HG03575 (cell line): ENCODE measurements at regions not wholly inside any gene's neighbourhood (a gene's known extent, or its start where the extent isn't known, plus 50 kb on each side); places are given as distances from the start of the nearest gene placed in this dataset.

Source experiments
- ATAC-seq: cut with Tn5 transposase; IDR thresholded peaks from one replicate; pipeline ENCODE4 v1.9.1; 2021; ENCODE audit not compliant: unreplicated experiment, insufficient number of reproducible peaks, low FRiP score; ENCODE audit errors: extremely low read depth

DNA sequence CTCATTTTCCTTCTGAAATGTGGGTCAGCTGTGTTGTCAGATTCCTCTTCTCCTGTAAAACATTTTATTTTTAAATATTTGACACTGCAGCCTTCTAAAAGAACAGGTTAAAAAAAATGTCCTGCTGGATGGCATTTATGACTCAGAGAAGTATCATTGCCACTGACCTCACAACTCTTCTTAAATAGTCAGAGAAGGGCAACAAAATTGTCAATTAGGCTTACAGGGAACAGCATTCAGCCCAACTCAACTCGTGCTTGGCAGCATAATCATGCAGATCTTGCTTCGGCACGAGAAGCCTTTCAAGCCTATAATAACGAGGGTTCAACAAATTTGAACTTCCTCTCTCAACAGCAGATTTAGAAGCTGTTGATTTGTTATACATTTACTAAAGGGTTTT, 296.7 kb upstream of the DACH1 start:
- ATAC-seq: no peak

DNA sequence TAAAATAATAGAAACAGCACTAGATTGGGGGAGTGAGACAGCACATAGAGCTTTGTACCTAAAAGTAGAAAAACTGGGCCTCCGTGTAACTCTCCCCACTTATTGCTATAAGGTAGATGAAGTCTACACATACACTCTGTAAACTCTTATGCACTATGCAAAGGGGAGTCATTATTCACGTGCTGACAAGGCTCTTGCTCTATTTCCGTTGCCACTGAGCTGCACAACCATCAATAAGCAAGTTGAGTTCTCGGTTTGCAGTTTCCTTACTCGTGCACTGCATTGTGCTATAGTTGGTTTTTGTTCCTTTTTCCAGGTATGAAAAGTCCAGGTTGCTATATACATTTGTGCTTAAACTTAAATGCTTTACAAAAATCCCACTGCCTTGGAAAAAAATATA, 294.0 kb upstream of the DACH1 start:
- no peak for ATAC-seq

GRCh38 chr13:72156760-72157159, 289.8 kb upstream of the DACH1 start:
- no peak for ATAC-seq

- ATAC-seq: no peak
Measured at GRCh38 chr13:72153272-72153671, 286.3 kb upstream of the DACH1 start.

DNA sequence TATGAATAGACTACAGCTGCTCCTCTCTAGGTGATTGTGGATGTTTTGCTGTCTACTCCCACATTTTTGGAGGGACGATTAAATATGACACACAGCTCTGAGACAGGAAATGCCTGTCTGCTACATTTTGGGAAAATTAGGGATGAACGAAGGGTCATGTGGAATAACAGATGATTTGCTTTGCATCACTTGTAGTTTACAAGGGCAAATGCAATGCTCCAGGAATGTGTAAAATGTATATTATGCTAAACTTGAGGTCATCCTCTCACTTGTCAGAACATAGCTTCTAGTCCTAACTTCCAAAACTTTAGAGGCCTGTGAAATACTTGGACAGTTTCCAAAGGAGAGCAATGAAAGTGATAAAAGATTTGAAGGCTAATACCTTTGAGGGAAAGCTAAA, 284.2 kb upstream of the DACH1 start:
- ATAC-seq: no peak

GRCh38 chr13:72150502-72150901, 283.5 kb upstream of the DACH1 start:
- ATAC-seq: no peak

GRCh38 chr13:72149701-72150100, 282.7 kb upstream of the DACH1 start:
- no peak for ATAC-seq

DNA sequence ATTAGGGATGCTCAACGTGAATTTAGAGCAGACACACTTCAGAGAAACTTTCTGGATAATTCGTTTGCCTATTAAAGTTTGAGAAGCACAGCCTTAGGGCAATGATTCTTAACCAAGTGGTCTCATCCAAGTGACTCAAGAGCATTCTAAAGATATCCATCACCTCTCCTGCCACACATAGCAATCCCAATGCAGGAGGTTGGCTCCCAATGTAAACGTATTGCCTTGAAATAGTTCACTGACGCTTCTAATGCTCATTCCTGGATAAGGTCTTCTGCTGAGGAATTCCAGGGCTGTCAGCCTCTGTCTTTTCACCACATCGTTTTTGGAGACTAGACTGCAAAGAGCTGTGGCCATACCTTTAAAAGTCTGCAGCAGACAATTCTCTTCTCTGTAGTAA, 279.8 kb upstream of the DACH1 start:
- ATAC-seq: no peak

DNA sequence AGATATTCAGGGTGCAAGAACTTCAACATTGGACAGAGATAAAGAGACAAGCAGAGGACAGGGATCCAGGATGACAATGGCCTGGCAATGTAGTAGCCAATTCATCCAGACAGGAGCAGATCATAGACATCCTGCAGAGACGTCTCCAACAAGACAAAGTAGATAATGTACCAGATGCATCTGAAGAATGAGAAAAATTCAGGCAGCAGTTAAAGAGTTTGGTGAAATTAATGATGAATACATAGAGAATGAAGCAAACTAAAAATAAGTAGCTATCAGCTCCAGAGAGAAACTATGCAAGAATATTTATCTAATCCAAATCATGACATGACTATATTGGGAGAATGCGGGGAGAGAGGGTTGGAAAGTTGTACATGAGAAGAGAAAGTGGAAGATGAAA, 278.4 kb upstream of the DACH1 start:
- ATAC-seq: no peak

DNA sequence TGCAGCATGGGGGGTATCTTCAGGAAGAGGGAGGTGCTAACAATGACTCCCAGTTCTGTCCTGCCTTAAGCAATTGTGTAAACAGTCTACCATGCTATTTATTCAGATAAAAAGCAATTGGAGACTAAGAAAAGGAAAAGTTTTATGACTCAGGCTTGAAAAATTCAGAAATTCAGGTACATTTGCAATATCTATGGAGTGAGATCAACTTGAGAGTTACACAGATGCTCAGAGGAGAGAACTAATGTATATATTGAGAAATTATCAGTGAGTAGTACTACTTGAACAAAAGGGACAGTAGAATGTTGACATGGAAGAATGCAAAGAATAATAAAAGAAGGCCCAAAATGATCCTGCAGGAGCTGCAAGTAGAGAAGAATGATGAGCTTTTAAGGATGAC, 277.6 kb upstream of the DACH1 start:
- no peak for ATAC-seq

DNA sequence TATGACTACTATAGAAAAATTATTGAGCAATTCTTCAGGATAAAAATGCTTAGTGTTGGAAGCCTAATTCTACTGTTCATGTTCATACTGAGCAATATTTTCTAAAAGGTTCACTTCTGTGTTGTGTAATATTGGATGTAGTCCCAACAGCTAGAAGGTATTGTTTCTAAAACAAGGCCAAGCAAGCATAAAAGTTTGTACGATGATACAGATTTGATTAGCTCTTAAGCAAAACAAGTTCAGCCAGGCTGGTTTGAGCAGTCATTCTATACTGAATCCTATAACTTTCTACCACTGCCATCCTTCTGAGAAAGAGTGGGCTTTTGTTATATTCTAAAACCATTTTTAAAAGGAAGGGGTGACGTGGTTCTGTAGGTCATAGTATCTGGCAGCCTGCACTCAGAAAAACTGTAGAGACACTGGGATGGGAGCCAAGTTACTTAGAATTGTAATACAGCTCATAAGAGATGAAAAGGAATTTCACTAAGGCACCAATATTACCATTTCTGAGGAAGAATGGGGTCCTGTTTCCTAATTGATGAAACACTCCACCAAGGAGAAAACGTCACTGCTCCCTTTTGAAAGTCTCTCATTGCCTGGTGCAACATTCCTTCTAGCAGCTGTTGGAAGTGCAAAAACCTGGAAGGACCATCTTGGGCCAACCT, 275.0 kb upstream of the DACH1 start:
- ATAC-seq: no peak

- ATAC-seq: no peak
Measured at GRCh38 chr13:72139192-72139591, 272.2 kb upstream of the DACH1 start.

DNA sequence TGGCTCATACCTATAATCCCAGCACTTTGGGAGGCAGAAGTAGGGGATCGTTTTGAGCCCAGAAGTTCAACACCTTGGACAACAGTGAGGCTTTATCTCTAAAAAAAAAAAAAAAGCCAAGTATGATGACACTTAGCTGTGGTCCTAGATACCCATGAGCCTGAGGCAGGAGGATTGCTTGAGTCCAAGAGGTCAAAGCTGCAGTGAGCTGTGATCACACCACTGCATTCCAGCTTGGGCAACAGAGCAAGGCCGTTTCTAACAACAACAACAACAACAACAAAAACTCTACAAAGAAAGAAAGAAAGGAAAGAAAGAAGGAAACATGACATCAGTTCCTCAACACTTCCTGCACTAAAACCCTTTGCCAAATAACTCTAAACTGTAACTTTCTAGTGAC, 265.1 kb upstream of the DACH1 start:
- no peak for ATAC-seq

DNA sequence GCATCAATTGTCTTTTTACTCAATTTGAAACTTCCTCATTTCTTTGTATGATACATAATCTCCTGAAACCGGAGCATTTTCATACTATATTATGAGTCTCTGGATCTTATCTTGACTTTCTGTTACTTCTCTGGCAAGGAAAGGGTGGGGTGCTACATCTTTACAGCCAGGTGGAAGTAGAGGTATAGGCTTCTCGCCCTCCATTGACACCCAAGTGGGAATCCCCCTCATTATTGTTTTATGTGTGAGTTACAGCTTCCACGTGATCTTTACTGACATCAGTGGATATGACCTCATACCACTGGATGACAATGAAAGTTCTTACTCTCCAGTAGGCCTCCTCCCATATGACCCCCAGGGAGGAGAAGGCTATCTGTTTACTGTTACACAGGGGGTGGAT, 262.1 kb upstream of the DACH1 start:
- no peak for ATAC-seq

DNA sequence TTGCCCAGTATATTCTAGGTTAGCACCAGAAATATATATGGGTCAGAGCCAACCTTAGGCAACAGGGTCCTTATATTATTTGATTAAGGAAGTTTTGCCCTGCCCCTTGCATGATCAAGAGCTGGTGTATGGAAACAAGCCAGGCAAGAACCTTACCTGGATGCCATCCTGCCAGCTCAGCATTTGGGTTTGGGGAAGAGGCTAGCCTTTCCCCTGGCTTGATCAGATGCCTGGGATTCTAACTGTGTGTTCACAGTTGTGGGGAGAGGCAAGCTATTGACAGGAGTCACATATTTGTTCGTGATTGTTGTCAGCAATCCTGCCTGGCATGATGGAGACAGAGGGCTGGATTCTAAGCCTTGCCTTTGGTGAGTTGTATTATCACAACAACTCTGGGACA, 260.0 kb upstream of the DACH1 start:
- no peak for ATAC-seq

DNA sequence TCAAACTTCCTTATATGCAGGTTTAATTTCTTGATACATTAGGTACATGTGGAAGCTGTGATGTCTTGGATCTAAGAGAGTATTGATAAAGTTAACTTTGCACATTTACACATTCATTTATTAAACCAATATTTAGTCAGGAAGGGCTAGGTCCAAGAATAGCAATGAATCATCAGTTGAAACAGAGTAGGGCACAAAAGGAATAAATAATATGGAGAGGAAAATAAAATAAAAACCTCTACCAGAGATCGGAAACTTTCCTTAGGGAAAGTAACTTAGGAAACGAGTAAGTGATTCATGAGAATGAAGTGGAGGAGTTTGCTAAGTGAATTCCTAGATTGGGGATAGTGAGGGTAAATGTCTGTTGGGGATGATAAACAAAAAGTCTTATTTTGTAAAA, 259.4 kb upstream of the DACH1 start:
- ATAC-seq: no peak

DNA sequence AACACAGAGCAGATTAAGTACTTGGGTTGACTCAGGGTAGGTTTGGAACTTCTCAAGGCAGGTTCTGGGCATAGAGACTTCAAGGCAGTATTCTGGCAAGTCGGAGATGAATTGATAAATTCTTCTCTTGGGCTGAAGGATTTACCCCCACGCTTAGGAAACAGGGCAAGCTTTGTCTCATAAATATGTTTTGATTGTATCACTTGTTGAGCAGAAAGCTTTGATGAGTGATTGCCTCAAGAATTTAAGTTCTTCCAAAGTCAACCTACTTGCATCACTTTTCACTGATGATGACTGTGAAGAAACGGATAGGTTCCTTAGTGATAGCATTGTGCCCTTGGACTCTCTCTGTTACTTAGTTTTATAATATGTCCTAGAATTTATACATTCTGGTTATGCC, 258.6 kb upstream of the DACH1 start:
- no peak for ATAC-seq

- no peak for ATAC-seq
Measured at GRCh38 chr13:72122661-72123255, 255.8 kb upstream of the DACH1 start.

DNA sequence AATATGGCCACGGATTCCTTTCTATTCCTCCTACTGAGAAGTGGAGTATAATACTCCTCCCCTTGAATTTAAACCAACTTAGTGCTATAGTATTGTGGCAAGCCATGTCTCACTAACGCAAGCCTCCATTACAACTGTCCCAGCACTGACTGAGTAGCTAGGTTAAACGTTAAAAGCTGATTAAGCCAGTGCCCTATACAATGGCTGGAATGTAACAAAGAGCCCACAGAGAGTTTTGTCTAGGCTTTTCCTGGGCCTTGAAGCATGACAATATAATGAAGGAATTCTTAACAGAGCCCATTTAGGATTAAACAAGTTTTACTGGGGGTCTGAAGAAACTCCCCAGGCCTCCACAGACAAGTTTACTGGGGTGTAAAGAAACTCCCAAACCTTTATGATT, 254.5 kb upstream of the DACH1 start:
- ATAC-seq: no peak

DNA sequence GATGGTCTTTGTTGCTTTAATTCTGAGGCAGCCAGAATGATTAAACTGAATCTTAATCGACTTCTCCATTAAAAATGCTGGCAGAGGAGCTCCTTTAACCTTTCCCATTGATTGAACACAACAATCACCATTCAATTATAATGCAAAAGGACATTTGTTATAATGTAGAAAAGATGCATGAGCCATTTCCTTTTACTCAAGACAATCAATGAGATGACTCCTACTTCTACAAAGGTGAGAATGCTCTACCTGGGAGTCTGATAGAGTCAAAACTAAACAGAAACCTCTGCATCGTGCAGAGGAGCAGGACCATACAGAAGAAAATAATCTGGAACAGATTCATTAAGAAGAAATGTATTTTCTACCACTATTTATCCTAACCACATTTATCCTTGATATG, 253.6 kb upstream of the DACH1 start:
- no peak for ATAC-seq

- ATAC-seq: no peak
Measured at GRCh38 chr13:72113931-72114330, 246.9 kb upstream of the DACH1 start.
